HEK293 (cell line): ENCODE measurements at regions not wholly inside any gene's neighbourhood (a gene's known extent, or its start where the extent isn't known, plus 50 kb on each side); places are given as distances from the start of the nearest gene placed in this dataset.

Experiments
- CTCF ChIP-seq: fragments of 450-650 bp; formaldehyde crosslinking; IDR thresholded peaks from 2 replicates; pipeline ENCODE4 v1.5.1; 2016; ENCODE audit warnings: missing biosample characterization, missing genetic modification characterization
- GLIS1 ChIP-seq: fragments of 450-650 bp; formaldehyde crosslinking; IDR thresholded peaks from 2 replicates; pipeline ENCODE4 v1.5.1; 2016; ENCODE audit warnings: missing biosample characterization, missing genetic modification characterization
- YY1 ChIP-seq: fragments of 450-650 bp; formaldehyde crosslinking; IDR thresholded peaks from 2 replicates; pipeline ENCODE4 v1.5.1; 2018; ENCODE audit warnings: missing biosample characterization, missing genetic modification characterization
- ZBTB10 ChIP-seq: fragments of 450-650 bp; formaldehyde crosslinking; IDR thresholded peaks from 2 replicates; pipeline ENCODE4 v1.5.1; 2016; ENCODE audit warnings: missing biosample characterization, missing genetic modification characterization
- ZNF174 ChIP-seq: fragments of 450-650 bp; formaldehyde crosslinking; IDR thresholded peaks from 2 replicates; pipeline ENCODE4 v1.5.0; 2017; ENCODE audit warnings: missing biosample characterization, mild to moderate bottlenecking, missing genetic modification characterization
- ZNF23 ChIP-seq: fragments of 450-650 bp; formaldehyde crosslinking; IDR thresholded peaks from 2 replicates; pipeline ENCODE4 v1.5.1; 2016; ENCODE audit warnings: missing biosample characterization, missing genetic modification characterization, borderline replicate concordance
- ZNF274 ChIP-seq, 2 experiments: fragments of 200-500 bp in 1 of 2; fragments of 450-650 bp in 1 of 2; sonication (Bioruptor generic) in 1 of 2; formaldehyde crosslinking in 1 of 2; IDR thresholded peaks; 2 replicates each; pipeline versions ENCODE4 v1.5.1 to v1.6.1; 2014 to 2016; ENCODE audit warnings: borderline replicate concordance in 1 of 2, inconsistent platforms in 1 of 2, low read length in 1 of 2, missing biosample characterization in 1 of 2, missing genetic modification characterization in 1 of 2
- ZNF350 ChIP-seq: fragments of 450-650 bp; formaldehyde crosslinking; IDR thresholded peaks from 2 replicates; pipeline ENCODE4 v1.5.0; 2017; ENCODE audit warnings: missing biosample characterization, mild to moderate bottlenecking, missing genetic modification characterization

- TF ChIP-seq ZNF174 (tag by site-specific recombination) (no peak), YY1 (no peak), ZNF350 (tag by site-specific recombination) (no peak), GLIS1 (tag by site-specific recombination) (no peak), ZBTB10 (no peak), CTCF (tag by site-specific recombination) (no peak), ZNF23 (tag by site-specific recombination) (no peak), ZNF274 (IDR thresholded peaks at IDR 0.05; ENCODE audit: low read length) (no peak), ZNF274 (tag by site-specific recombination; IDR thresholded peaks at IDR 0.05; ENCODE audit: borderline replicate concordance) (no peak)
Observed at GRCh38 chr9:102355982-102356381, 617.5 kb upstream of the GRIN3A start.
